Muscle layer of duodenum (tissue), 2 donors: ENCODE measurements at regions not wholly inside any gene's neighbourhood (a gene's known extent, or its start where the extent isn't known, plus 50 kb on each side); places are given as distances from the start of the nearest gene placed in this dataset.
"Not testable (repeated sequence)": the region's sequence is repeated elsewhere in the genome, so short reads cannot be mapped to it uniquely, and the experiment has no call there.

Experiments used
- H3K27ac ChIP-seq: one replicate; pipeline ENCODE4 v1.7.0; 2013; ENCODE audit warnings: mild to moderate bottlenecking, low read length
- H3K27me3 ChIP-seq: one replicate; pipeline ENCODE4 v1.7.0; 2013; ENCODE audit warnings: low read depth, mild to moderate bottlenecking, control low read depth, low read length
- H3K36me3 ChIP-seq, 2 donors: one replicate each; pipeline ENCODE4 v1.7.0; 2013; ENCODE audit warnings: low read length in 2 of 2, control low read depth in 1 of 2, mild to moderate bottlenecking in 1 of 2; ENCODE audit not compliant: insufficient read depth in 2 of 2, control insufficient read depth in 1 of 2
- H3K4me1 ChIP-seq, 2 donors: one replicate each; pipeline ENCODE4 v1.7.0; 2013; ENCODE audit warnings: low read length in 2 of 2, mild to moderate bottlenecking in 2 of 2, control low read depth in 1 of 2, moderate library complexity in 1 of 2; ENCODE audit not compliant: insufficient read depth in 2 of 2, control insufficient read depth in 1 of 2
- H3K4me3 ChIP-seq, 2 donors: one replicate each; pipeline ENCODE4 v1.7.0; 2013; ENCODE audit warnings: low read length in 2 of 2, low read depth in 1 of 2, mild to moderate bottlenecking in 1 of 2
- H3K9me3 ChIP-seq, 2 donors: one replicate each; pipeline ENCODE4 v1.7.0; 2013; ENCODE audit warnings: low read length in 2 of 2, control low read depth in 1 of 2, mild to moderate bottlenecking in 1 of 2; ENCODE audit not compliant: control insufficient read depth in 1 of 2
- donor health status: healthy.

- H3K27ac ChIP-seq: no peak overlapping the region
- no peaks in the 10 kb centered on the region for H3K36me3 ChIP-seq
- no peak overlapping the region for H3K4me3 ChIP-seq
- H3K9me3 ChIP-seq: no peaks in the 10 kb centered on the region
- H3K27me3 ChIP-seq: no peaks in the 10 kb centered on the region
- H3K4me1 ChIP-seq: peaks cover 0 to 7% of the 10 kb centered on the region in 2 donors
Observed at GRCh38 chr12:95358111-95359083, 115.6 kb upstream of the METAP2 start.

DNA sequence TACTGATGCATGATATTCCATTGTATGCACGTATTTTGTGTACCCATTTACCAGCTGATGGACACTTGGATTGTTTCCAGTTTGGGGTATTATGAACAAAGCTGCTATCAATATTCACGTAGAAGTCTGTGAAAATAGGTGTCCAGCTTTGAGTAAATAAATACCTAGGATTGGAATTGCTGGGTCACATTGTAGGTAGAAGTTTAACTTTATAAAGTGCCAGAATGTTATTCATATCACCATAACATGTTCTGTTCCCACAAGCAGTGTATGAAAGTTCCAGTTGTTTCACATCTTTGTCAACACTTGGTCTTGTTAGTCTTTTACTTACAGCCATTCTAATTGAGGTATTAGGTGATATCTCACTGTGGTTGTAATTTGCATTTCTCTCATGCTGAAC is 108.0 kb upstream of the METAP2 start:
- Histone ChIP-seq H3K9me3 (no peaks in the 10 kb centered on the region), H3K36me3 (no peaks in the 10 kb centered on the region), H3K27ac (no peak overlapping the region), H3K4me1 (no peaks in the 10 kb centered on the region), H3K4me3 (no peak overlapping the region), H3K27me3 (no peaks in the 10 kb centered on the region)

DNA sequence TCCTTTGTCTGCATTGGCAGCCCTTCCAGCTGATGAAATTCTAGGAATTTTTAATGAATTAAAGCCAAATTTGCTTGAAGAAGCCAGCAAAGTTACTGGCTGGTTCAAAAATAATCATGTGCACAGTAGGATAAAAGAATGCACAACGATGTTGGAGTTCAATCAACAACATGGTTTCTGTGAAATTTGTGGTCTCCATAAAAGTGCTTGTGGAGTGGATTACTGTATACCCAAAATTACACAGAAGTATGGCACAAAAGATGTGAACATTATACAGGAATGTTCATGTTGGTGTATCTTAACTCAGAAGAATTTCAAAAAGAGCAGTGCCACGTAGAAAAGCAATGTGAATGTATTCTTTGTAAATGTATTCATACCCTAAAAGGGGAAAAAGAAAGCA is 105.0 kb upstream of the METAP2 start:
- H3K4me1 ChIP-seq: no peaks in the 10 kb centered on the region
- H3K27ac ChIP-seq: no peak overlapping the region
- H3K4me3 ChIP-seq: no peak overlapping the region
- no peaks in the 10 kb centered on the region for H3K9me3 ChIP-seq
- no peaks in the 10 kb centered on the region for H3K27me3 ChIP-seq
- no peaks in the 10 kb centered on the region for H3K36me3 ChIP-seq

GRCh38 chr12:95371571-95371970 is 102.4 kb upstream of the METAP2 start:
- Histone ChIP-seq H3K36me3 (no peaks in the 10 kb centered on the region), H3K9me3 (no peaks in the 10 kb centered on the region), H3K4me3 (no peak overlapping the region), H3K27ac (no peak overlapping the region), H3K4me1 (no peaks in the 10 kb centered on the region), H3K27me3 (no peaks in the 10 kb centered on the region)

- not testable (repeated sequence) for H3K27ac ChIP-seq, H3K4me1 ChIP-seq, H3K27me3 ChIP-seq, H3K4me3 ChIP-seq, H3K36me3 ChIP-seq, H3K9me3 ChIP-seq
Observed at GRCh38 chr12:95379481-95379880, 94.5 kb upstream of the METAP2 start.

- H3K4me3 ChIP-seq: peak overlapping the region in 1 of 2 donors; percentile 42
- not testable (repeated sequence) for H3K36me3 ChIP-seq, H3K27me3 ChIP-seq, H3K9me3 ChIP-seq, H3K27ac ChIP-seq
- peaks cover 0 to 17% of the 10 kb centered on the region in 2 donors for H3K4me1 ChIP-seq
Observed at GRCh38 chr12:95380334-95380733, 93.6 kb upstream of the METAP2 start.

DNA sequence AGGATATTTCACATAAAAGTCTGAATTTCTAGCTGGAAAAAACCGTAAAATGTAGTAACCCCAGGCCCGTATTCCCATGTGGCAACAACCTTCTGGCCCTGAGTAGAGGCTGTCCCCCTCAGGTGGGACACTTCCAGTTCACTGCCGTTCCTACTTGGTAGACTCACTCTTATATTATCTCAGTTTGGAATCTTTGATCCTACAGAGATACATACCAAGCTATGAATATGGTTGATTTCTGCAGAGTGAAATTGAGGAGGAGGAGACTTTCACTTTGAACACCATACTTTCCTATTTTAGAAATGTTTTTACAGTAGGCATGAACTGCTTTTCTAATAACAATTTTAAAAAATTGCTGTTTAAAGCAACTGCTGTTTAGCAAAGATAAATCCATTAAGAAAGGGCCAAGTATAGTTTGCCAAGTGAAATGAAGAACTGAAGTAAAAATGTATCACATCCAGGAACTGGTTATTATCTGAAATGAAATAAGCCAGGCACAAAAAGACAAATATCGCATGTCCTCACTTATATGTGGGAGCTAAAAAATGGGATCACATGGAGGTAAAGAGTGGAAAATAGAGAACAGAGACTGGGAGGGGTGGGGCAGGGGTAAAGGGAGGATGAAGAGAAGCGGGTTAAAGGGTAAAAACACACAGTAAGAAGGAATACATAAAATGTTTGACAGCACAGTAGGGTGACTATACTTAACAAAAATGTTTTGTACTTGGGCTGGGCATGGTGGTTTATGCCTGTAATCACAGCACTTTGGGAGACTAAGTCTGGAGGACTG is 92.8 kb upstream of the METAP2 start:
- peak overlapping the region; percentile 42 to 50 for H3K4me3 ChIP-seq
- peaks cover 0 to 17% of the 10 kb centered on the region in 2 donors for H3K4me1 ChIP-seq
- H3K27ac ChIP-seq: peak overlapping the region; percentile 69

GRCh38 chr12:95383920-95384319 is 90.0 kb upstream of the METAP2 start:
- not testable (repeated sequence) for H3K36me3 ChIP-seq, H3K4me3 ChIP-seq, H3K27ac ChIP-seq

More for the DNA sequence above, 92.8 kb upstream of the METAP2 start:
- Histone ChIP-seq H3K9me3 (no peaks in the 10 kb centered on the region), H3K36me3 (no peaks in the 10 kb centered on the region), H3K27me3 (no peaks in the 10 kb centered on the region)

DNA sequence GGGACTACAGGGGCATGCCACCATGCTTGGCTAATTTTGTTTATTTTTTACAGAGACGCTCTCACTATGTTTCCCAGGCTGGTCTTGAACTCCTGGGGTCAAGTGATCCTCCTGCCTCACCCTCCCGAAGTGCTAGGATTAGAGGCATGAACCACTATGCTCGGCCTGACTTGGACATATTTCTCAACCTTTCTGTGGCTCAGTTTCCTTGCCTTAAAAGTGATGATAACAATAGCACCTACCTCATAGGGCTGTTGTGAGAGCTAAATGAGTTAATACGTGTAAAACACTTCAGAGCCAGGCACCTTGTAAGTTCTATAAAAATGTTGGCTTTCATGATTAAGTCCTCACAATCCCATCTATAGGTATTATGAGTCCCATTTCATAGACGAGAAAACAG is 89.2 kb upstream of the METAP2 start:
- no peaks in the 10 kb centered on the region for H3K36me3 ChIP-seq
- H3K9me3 ChIP-seq: no peaks in the 10 kb centered on the region
- no peaks in the 10 kb centered on the region for H3K27me3 ChIP-seq
- H3K27ac ChIP-seq: no peak overlapping the region
- peak overlapping the region in 1 of 2 donors; percentile 61 for H3K4me3 ChIP-seq
- peaks cover 0 to 17% of the 10 kb centered on the region in 2 donors for H3K4me1 ChIP-seq

More at GRCh38 chr12:95383920-95384319, 90.0 kb upstream of the METAP2 start:
- not testable (repeated sequence) for H3K27me3 ChIP-seq, H3K9me3 ChIP-seq
- H3K4me1 ChIP-seq: peaks cover 0 to 17% of the 10 kb centered on the region in 2 donors

DNA sequence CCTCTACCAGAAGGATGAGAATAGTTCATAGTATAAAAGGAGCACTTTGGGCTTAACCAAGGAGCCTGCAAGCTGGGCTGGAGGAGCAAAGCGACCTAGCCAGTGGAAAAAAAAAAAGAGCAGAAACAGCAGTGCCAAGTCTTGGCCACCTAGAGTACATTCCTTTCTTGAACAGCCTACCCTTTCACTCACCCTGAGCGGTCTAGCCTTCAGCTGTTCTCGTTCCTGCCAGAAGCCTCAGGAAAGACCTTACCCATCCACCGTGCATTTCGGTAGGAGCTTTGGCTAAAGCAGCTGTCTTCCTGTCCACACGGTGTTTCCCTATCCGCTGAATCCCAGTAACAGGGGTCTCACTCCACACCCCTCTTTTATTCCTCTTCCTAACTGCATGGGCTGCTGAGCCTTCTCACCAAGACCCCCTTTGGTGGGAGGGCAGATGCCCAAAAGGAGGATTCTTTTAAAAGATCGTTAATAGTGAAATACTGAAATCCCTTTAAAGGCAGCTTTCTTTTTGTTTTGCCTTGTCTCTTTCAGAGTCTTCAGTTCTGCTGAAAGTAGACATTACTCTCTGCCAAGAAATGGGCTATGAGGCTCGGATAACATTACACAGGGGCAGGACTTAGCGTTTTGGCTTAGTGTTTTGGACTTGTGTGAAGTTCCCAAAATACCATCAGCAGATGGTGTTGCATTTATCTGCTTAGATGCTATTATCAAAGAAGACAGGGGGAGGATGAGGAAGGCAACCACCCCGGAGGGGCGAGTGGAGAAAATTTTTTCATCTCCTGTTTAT is 88.5 kb upstream of the METAP2 start:
- Histone ChIP-seq H3K27ac (peak overlapping the region; percentile 40), H3K4me1 (peaks cover 0 to 17% of the 10 kb centered on the region in 2 donors), H3K36me3 (no peaks in the 10 kb centered on the region), H3K9me3 (no peaks in the 10 kb centered on the region), H3K27me3 (no peaks in the 10 kb centered on the region), H3K4me3 (peak overlapping the region; percentile 53 to 61)

- Histone ChIP-seq H3K27ac (peak overlapping the region; percentile 40), H3K4me3 (peak overlapping the region in 1 of 2 donors; percentile 61), H3K9me3 (no peaks in the 10 kb centered on the region), H3K4me1 (peaks cover 0 to 17% of the 10 kb centered on the region in 2 donors), H3K27me3 (no peaks in the 10 kb centered on the region), H3K36me3 (no peaks in the 10 kb centered on the region)
Observed at GRCh38 chr12:95386051-95386450, 87.9 kb upstream of the METAP2 start.
